AG04449 (cell line): ENCODE measurements at regions not wholly inside any gene's neighbourhood (a gene's known extent, or its start where the extent isn't known, plus 50 kb on each side); places are given as distances from the start of the nearest gene placed in this dataset.
A peak's percentile ranks its signal among the peaks of the same experiment; 100 is the strongest.

Experiments
- CTCF ChIA-PET: fragments of 350-600 bp; formaldehyde crosslinking; extraction: SDS; loops from one replicate; lab custom pipeline; 2021; ENCODE audit warnings: antibody characterized with exemption; lab: Yijun Ruan, JAX
- POLR2A ChIA-PET: fragments of 400-600, 350-600 bp; formaldehyde crosslinking; extraction: SDS; loops from one replicate; lab custom pipeline; 2020; ENCODE audit warnings: antibody characterized with exemption, inconsistent platforms; lab: Yijun Ruan, JAX
- DNase-seq: peaks from one replicate; pipeline ENCODE4 v3.0.0-alpha.2; 2010; ENCODE audit warnings: low read depth, low spot score
- H3K4me3 ChIP-seq: 2 replicates; pipeline ENCODE4 v1.5.1; 2011; ENCODE audit warnings: low read depth, mild to moderate bottlenecking, control low read depth, low read length
- CTCF ChIP-seq: IDR thresholded peaks from one replicate; pipeline ENCODE4 v1.5.1; 2011; ENCODE audit warnings: mild to moderate bottlenecking, moderate library complexity, low read length, control low read depth, inconsistent platforms; ENCODE audit not compliant: insufficient read depth; ENCODE audit errors: missing control alignments

- no peak overlapping the region for H3K4me3 ChIP-seq
- DNase-seq: no peak
- POLR2A ChIA-PET: no interaction called here
- CTCF ChIA-PET: interaction anchor here (0.7 to 4.1 kb wide), 18 partner anchors 9 to 1002 kb away, joined by 3 to 34 read pairs (median 6); no protein-coding TSS in a partner anchor
- TF ChIP-seq CTCF: peak; percentile 54
Measured at GRCh38 chr4:146095091-146095690, 80.3 kb upstream of the LSM6 start.

- POLR2A ChIA-PET: no interaction called here
- H3K4me3 ChIP-seq: no peak overlapping the region
- no peak for TF ChIP-seq CTCF
- DNase-seq: no peak
- CTCF ChIA-PET: no interaction called here
Measured at GRCh38 chr4:146088690-146089089, 86.8 kb upstream of the LSM6 start.

GRCh38 chr4:146087856-146088255, 87.7 kb upstream of the LSM6 start:
- no peak for DNase-seq
- CTCF ChIA-PET: no interaction called here
- H3K4me3 ChIP-seq: no peak overlapping the region
- TF ChIP-seq CTCF: no peak
- POLR2A ChIA-PET: no interaction called here

- no peak for DNase-seq
- POLR2A ChIA-PET: no interaction called here
- TF ChIP-seq CTCF: no peak
- no peak overlapping the region for H3K4me3 ChIP-seq
- CTCF ChIA-PET: interaction anchor here (2.0 kb wide), 1 partner anchor 19 kb away, joined by 6 read pairs; no protein-coding TSS in a partner anchor
Measured at GRCh38 chr4:146076081-146076480, 99.4 kb upstream of the LSM6 start.

GRCh38 chr4:146073517-146073916, 102.0 kb upstream of the LSM6 start:
- no peak for TF ChIP-seq CTCF
- no peak for DNase-seq
- ChIA-PET POLR2A (no interaction called here), CTCF (interaction anchor here (0.6 to 1.6 kb wide), 3 partner anchors 16 to 443 kb away, joined by 3 to 7 read pairs (median 4); no protein-coding TSS in a partner anchor)
- no peak overlapping the region for H3K4me3 ChIP-seq

- DNase-seq: no peak
- no peak for TF ChIP-seq CTCF
- H3K4me3 ChIP-seq: no peak overlapping the region
- CTCF ChIA-PET: interaction anchor here (1.0 kb wide), 1 partner anchor 23 kb away, joined by 5 read pairs; no protein-coding TSS in a partner anchor
- POLR2A ChIA-PET: no interaction called here
Measured at GRCh38 chr4:146072376-146072775, 103.1 kb upstream of the LSM6 start.
